NCI-H187 (cell line): ENCODE measurements at regions not wholly inside any gene's neighbourhood (a gene's known extent, or its start where the extent isn't known, plus 50 kb on each side); places are given as distances from the start of the nearest gene placed in this dataset.

Source experiments
- DNase-seq, 2 experiments: peaks; one replicate each; lab custom pipeline; 2025; lab: John Stamatoyannopoulos, UW

DNA sequence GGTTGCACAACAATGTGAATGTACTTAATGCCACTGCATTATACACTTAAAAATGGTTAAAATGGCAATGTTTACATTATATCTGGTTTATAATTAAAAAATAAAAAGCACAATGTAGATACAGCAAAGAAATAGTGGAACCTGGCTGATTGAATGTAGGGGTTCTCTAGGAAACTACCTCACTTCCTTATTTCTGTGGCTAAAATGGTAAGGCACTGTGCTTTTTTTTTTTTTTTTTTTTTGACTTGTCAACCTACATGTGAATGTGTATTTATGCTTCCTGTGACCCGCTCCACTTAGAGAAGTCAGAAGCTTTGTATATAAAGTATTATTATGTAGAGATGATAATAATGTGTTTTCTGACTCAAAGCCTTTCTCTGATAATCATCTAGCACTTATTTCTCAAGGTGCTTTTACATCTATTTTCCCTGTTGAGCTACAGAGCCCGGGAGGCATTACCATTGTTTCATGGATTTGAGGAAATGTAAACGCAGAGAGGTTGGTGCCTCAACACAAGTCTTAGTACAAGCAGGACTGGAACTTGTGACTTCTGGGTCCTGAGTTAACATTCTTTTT lies 55.0 kb downstream of the SOX4 start:
- no peak for DNase-seq

DNA sequence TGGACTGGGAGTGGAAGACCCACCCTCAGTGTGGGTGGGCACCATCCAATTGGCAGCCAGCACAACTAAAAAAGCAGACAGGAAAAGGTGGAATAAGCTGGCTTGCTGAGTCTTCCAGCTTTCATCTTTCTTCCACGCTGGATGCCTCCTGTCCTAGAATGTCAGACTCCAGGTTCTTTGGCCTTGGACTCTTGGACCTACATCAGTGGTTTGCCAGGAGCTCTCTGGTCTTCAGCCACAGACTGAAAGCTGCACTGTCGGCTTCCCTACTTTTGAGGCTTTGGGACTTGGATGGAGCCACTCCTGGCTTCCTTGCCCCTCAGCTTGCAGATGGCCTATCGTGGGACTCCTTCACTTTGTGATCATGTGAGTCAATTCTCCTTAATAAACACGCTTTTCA lies 59.8 kb downstream of the SOX4 start:
- DNase-seq = no peak

DNA sequence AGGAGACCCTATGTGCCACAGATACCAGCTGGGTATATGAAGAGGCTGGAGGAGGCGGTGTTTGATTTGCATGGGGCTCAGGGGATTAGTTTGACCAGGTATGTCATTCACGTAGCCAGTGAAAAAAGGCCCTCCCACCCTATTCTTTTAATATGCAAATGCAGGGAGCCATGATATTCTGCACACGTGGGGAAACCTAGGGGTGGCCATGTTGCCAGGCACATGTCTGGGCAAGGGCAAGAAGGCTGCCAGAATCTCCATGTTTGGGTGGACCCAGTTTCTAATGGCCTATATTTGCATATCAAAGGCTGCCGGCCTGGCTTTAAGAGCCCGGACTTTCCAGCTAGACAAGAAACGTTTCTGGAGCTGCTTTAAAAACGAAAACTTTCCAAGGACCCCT lies 60.4 kb downstream of the SOX4 start:
- DNase-seq = no peak

DNA sequence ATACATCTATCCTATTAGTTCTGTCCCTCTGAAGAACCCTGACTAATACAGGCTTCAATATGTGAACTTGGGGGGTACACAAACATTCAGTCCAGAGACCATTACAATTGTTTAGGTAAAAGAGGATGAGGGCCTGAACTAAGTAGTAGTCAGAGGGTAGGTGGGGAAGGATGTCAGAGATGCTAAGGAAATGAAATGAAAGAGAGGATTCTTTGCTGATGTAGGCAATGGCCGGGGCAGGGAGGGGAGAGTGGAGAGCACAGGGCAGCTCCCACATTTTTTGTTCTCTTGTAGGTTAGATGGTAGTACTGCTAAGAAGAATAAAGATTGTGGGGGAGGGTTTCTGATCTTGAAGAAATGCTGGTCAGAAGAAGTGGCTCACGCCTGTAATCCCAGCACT lies 60.8 kb downstream of the SOX4 start:
- no peak for DNase-seq

DNA sequence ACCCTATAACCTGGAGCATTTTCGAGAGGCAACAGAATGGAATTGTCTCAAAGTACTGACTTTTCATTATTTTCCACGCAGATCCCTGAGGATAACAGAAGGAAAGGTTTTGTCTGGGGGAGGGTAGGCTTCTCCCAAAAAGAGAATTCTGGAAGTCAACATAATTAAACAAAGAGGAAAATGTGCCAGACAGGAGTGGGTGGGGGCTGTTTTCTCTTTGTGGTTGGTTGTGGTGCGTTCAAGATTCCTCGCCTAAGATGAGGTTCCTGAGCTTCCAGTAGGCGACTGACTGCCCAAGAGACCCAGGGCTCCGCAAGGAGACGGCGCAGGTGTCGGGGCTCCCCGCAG lies 70.4 kb downstream of the SOX4 start:
- DNase-seq = no peak

DNA sequence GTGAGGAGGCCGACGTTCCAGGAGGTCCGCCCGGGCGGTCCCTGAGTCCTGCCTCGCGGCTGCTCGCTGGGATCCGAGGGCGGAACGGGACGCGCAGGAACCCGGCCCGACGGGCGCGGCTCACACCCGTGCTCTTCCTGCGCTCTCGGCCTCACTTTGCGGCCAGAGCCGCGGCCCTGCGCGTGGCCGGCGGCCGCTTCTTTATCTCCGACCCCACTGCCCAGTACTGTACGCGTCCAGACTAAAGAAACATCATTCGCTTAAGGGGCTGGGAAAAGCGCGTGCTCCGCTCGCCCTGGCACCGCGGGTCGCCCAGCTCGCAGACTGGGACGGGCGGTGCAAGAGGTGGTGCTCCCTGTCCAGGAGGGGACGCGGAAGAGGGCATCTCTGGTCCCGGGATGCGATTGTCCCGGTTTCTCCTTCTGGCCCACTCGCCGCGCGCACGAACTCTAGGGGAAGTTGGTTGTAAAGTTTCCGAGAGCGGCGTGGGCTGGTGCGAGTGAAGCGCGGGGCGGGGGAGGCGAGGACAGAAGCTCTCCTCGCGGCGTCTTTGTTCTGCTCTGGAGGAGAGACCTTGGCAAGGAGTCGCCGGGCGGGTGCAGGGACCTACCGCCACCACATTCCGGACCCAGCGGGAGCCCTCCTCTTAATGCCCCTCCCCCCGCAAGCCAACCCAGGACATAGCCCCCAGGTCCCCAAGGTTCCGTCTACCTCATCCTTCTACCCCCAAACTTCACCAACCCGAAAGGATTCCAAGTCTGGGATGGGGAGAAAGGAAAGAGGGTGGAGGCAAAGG lies 71.0 kb downstream of the SOX4 start:
- no peak for DNase-seq

DNA sequence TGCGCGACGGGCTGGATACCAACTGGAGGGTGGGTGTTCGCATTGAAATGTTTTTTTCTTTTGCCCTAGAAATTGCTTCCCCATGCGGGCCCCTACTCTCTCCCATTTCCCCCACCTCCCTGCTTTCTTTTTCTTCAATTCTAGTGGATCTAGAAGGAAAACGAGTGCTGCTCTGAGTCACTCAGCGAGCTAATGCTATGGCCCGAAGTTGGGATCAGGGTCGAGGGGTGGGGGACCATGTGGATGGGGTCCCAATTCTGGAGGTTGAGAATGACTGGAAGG lies 71.5 kb downstream of the SOX4 start:
- DNase-seq = no peak

DNA sequence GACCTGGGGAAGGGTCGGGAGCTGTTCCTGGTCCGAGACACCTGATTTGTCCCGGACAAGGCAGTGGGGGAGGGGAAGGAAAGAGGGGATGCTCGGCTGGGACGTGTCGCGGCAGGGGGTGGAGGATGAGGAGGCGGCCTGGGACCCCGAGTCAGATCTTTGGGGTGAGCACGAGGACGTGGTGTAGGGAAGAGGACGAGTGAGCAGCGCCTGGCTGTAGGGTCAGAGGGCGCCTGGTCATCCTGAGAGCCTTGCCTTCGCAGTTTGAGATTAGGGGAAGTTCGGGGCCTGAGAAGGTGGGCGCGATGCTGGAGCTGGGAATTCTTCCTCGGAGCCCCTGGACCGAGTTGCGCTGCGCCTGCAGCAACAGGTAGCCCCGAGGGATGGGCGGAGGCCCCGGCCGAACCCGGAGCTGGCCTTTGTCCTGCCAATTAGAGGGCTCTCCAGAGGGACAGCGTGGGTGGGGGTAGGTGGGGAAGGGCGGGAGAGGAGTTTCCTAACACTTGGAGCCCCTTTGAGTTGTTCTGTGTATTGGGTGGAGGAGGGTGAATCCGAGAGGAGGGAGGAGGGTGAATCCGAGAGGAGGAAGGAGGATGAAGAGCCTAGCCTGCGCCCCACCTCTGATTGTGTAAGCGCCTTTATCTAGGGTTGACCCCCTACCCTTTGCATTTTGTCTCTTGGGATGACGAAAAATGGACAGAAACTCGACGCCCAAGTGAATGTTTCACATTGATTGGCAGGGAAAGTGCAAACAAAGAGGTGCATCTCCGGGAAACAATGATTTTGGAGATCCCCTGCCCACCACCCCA lies 72.0 kb downstream of the SOX4 start:
- no peak for DNase-seq

DNA sequence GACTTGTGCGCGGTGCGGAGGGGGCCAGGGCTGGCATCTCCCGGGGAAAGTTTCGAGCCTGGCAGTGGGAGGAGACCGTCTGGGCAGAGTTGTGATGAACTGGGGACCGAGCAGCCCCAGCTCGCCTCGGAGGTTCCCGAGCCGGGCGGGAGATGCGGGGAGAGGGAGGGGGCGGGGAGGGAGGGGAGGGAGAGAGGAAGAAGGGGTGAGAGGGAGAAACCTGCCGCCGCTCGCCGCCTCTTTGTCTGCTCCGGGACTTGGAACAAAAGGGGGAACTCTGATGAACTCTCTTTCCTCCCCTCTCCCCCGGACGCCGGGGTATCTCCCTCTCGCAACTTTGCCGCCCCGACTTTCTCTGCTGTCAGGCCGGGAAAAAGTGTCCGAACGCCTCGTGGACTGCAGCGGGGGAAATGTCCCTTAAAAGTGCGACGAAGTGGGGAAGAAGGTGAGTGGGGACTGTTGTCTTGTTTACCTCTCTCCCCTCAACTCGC lies 72.7 kb downstream of the SOX4 start:
- DNase-seq = no peak

DNA sequence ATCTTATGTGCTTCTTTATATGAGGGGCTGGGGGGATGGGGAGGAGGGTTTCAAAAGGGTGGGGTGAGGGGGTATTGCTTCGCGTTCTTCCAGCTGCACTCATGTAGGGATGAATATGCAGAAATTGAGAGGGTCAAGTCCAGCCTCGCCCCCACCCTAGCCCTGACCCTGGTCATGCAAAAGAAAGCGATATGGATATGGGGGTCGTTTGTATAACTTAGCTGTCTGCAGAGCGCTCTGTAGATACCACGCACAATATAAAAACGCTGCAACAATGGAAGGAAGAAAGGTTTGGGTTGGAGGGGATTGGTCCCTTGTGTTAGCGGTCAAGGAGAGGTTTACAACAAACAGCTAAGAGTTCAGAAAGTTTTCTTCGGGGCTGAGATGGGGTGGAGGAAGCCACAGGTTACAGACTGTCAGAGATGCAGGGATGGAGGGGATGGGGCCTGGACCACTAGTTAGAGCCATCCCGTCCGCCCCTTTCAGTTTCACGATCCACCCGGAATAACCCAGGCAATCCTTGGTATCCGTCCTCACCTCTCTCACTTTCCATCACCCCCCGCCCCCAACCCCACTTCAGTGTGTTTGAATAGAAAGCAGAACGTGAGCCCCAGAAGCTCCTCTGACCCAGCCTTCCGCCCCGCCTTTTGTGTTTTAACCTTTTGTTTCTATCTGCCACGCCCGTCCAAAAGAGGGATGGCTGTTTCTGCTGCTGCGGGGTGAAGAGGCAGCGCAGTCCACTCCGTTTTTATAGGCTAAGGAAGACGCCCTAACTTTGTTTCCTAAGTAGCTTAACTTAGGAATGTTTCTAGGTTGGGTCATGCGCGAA lies 73.5 kb downstream of the SOX4 start:
- DNase-seq = no peak

DNA sequence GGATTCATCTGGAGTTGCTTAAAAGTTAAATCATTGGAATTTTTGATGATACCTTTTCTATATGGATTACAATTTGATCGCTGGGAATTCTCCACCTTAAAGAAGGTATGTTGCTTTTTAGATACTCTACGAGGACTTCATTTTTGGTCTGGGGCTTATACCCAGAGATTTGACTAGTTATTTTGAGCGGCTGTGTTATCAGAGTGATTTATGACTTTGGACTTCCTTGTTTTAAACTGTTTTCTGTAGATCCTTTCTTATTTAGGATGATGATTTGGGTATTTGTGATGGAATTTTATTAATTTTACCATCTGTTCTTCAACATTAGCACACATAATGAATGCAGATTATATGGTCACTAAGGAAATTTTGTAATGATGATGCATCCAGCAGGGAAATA lies 75.2 kb downstream of the SOX4 start:
- no peak for DNase-seq

DNA sequence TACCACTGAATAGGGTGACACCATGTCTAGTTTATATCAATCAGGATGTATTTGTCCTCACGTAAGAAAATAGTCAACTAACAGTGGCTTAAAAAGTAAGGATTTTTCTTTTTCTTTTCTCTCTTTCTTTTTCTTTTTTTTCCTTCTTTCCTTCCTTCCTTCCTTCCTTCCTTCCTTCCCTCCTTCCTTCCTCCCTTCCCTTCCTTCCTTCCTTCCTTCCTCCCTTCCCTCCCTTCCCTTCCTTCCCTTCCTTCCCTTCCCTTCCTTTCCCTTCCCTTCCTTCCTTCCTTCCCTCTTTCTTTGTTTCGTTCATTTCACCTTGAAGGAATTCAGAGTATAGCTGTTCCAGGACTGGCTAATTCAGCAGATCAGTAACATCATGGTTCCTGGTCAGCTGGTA lies 83.2 kb downstream of the SOX4 start:
- no peak for DNase-seq

DNA sequence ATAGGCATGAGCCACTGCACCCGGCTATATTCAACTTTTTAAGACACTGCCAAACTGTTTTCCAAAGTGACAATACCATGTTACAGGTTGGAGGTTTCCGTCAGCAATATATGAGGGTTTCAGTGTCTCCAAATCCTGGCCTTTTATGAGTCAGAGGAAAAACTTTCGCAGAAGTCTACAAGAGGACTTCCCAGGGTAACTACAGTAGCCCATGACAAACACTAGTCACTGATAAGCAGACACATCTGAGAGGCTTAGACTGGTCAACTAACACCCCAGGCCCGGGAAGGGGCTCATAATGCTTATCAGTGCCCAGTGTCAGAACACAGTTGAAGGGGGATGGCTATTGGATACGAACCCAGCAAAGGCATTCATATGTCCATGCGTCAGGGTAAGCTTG lies 85.4 kb downstream of the SOX4 start:
- DNase-seq = no peak

DNA sequence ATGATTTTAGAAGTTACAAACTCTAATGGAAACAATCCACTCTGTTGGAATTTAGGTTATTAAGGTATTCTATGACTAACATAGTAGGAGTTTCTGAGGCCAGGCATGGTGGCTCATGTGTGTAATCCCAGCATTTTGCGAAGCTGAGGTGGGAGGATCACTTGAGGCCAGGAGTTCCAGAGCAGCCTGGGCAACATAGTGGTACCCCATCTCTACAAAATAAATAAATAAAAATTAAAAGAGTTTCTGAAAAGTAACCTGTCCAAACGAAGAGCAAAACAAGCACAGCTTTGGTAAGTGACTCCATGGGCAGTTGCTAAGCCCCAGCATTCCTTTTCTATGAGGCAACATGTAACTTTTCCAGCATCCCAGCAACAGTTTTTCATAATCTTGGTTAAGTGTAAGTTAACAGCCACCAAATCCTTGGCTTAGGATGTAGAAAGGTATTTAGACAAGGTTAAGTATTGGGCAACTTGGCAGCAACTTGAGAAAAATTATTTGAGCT lies 86.3 kb downstream of the SOX4 start:
- no peak for DNase-seq

DNA sequence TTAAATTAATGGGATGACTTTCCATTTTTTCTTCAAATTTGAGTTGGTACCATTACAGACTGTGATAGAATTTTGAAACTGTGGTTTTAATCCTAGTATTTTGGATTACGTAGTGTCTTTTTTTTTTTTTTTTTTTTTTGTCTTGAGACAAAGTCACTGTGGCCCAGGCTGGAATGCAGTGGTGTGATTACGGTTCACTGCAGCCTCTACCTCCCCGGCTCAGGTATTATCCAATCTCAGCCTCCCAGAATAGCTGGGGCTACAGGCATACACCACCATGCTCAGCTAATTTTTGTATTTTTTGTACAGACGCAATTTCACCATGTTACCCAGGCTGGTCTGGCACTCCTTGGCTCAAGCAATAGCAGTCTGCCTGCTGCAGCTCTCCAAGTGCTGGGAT lies 87.1 kb downstream of the SOX4 start:
- DNase-seq = no peak

DNA sequence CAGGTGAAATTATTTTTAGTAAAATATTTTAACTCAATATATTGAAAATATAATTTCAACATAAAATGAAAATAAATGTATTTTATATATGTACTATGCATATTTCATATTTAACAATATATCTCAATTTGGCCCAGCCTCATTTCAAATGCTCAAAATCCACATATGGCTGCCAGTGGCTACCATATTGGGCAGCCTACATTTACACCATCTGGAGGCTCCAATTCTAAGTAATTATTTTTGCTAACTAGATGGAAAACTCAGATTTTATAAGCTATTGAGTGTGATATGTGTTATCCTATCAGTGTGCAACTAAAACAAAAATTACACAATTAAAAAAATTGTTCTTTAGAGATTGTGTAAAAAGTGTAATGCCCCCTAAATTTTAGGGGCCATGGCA lies 96.9 kb downstream of the SOX4 start:
- DNase-seq = no peak

DNA sequence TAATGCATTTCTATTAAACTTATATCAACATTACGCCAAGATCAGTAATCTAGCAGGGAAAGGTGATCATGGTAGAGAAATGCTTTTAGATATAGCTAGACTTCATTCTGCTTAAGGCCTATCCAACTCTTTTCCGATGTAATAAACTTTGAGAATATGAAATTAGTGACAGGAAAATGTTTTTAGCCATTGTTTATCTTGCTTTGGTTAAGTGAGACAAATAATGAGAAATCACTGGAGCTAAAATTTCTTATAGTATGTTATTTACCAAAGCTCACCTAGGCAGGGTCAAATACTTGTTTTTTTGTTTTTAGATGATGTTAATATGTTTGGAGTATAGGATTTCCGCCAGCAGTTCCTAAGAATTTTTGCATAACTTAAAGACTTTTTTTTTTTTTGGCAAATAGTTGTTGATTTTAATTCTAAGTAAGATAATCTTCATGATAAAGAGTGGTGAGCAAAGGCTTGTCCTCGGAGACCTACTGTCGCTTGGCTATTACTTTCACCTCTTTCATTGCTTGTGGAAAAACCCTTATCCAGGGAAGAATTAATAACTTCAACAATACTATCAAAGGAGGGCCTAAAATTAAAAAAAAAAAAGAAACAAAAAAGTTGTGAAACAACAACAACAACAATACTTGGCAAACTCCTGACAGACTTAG lies 98.3 kb downstream of the SOX4 start:
- DNase-seq = no peak

DNA sequence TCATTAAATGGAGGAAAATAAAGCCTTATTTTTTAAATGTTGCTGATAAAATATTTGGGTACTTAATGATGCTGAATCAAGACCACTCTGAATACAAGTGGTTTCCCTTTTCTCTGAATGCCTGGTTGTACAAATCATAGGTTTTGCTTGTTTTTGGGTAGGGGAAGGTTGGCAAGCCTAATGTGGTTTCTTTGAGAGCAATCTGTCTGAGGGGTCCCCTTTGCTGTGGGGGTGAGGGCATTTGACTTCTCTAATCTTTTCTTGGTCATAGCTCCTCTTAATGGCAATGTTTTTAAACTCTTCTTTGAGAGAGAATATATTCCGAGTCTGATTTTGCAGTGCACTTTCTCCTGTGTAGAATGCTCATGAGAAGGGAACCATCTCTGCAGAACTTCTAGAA lies 99.2 kb downstream of the SOX4 start:
- DNase-seq = no peak

DNA sequence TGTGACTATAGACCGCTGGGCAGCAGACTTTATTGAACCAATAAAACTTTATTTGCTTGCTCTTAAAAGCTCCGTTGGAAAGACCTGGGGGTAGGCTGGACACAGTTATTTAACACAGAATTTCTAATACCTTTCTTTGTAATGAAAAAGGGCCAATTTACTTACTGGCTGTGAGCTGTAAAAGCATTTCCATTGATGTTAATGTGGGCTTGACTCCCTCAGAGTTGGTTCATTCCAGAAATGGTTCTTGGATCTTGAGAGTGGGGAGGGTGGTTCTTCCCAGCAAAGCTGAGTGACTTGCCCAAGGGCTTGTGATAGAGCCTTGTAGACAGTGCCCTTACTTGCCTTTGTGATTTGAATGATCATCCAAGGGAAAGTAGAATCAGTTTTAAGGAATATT lies 100.6 kb downstream of the SOX4 start:
- DNase-seq = no peak

DNA sequence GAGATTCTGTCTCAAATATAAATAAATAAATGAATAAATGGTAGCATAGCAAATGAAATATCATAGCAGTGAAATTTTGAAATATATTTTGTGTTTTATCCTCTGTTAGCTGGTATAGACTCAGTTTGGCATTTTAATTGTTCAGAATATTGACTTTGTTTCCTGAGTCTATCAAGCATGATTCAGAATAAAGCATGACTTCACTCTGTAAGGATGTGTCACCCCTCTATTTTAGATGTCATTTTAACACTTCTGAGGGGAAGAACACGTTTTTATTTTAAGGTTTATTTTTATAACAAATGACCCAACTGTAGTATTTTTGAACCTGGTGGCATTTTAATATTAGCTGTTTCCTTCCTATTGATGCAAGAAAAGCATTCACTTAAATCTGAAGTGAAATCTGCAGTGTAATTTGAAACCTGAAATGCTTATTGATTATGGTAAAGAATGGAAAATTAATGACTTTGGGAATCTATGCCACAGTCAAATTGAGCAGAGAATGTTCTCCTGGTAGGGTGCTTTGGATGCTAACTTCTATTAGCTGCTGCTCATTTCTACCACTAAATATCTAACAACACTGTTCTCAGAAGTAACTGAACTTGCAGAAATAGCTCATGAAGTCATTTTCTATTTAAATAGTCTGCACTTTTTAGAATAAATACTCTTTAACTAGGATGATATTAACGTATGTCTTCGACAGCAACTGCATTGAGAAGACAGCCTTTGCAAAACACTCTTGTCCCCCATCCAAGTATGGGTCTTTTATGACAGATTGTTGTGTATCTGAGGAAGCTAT lies 114.2 kb downstream of the SOX4 start:
- DNase-seq = no peak

DNA sequence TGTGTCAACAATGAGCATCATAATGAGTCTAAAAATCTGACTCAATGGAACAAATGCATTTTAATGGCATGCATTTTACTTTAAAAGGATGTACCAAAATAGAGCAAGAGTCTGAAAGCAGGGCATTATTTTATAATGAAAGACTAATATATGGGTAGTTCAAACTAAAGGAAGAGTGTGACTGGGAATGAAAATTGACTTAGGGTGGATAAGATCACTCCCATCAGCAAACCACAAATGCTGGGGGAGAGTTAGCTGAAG lies 114.7 kb downstream of the SOX4 start:
- DNase-seq = no peak
